GM06990 (cell line): ENCODE measurements at regions not wholly inside any gene's neighbourhood (a gene's known extent, or its start where the extent isn't known, plus 50 kb on each side); places are given as distances from the start of the nearest gene placed in this dataset.
A peak's percentile ranks its signal among the peaks of the same experiment; 100 is the strongest.

Experiments
- DNase-seq: peaks from one replicate; pipeline ENCODE4 v3.0.0-alpha.2; 2011; ENCODE audit not compliant: insufficient read length; ENCODE audit errors: extremely low read depth
- H3K27me3 ChIP-seq: replicated peaks from 2 replicates; pipeline ENCODE4 v1.6.0; 2011; ENCODE audit warnings: low read length; ENCODE audit not compliant: control insufficient read depth, insufficient read depth
- H3K36me3 ChIP-seq: 2 replicates; pipeline ENCODE4 v1.5.1; 2011; ENCODE audit warnings: low read length; ENCODE audit not compliant: control insufficient read depth, insufficient read depth
- H3K4me3 ChIP-seq: replicated peaks from 2 replicates; pipeline ENCODE4 v1.5.1; 2011; ENCODE audit warnings: low read depth, mild to moderate bottlenecking, control low read depth, low read length
- CTCF ChIP-seq: IDR thresholded peaks from 2 replicates; pipeline ENCODE4 v1.5.1; 2011; ENCODE audit warnings: low read length, control low read depth, mild to moderate bottlenecking, inconsistent platforms; ENCODE audit not compliant: insufficient read depth, poor library complexity, severe bottlenecking

- H3K4me3 ChIP-seq: no peak overlapping the region
- no peaks in the 10 kb centered on the region for H3K36me3 ChIP-seq
- no peak for DNase-seq
- no peaks in the 10 kb centered on the region for H3K27me3 ChIP-seq
- peak; percentile 49 for TF ChIP-seq CTCF
These were observed 530.3 kb upstream of the FSIP2 start for GRCh38 chr2:185208261-185208660.

GRCh38 chr2:185215497-185215896 is 523.1 kb upstream of the FSIP2 start:
- TF ChIP-seq CTCF: peak; percentile 23
- Histone ChIP-seq H3K27me3 (no peaks in the 10 kb centered on the region), H3K36me3 (no peaks in the 10 kb centered on the region), H3K4me3 (no peak overlapping the region)
- DNase-seq: no peak

GRCh38 chr2:185219981-185220380 is 518.6 kb upstream of the FSIP2 start:
- H3K27me3 ChIP-seq: no peaks in the 10 kb centered on the region
- no peak overlapping the region for H3K4me3 ChIP-seq
- H3K36me3 ChIP-seq: no peaks in the 10 kb centered on the region
- DNase-seq: no peak
- no peak for TF ChIP-seq CTCF

GRCh38 chr2:185222311-185222710 is 516.3 kb upstream of the FSIP2 start:
- no peak for TF ChIP-seq CTCF
- Histone ChIP-seq H3K36me3 (no peaks in the 10 kb centered on the region), H3K27me3 (no peaks in the 10 kb centered on the region), H3K4me3 (no peak overlapping the region)
- no peak for DNase-seq

- no peaks in the 10 kb centered on the region for H3K27me3 ChIP-seq
- DNase-seq: no peak
- H3K36me3 ChIP-seq: no peaks in the 10 kb centered on the region
- no peak overlapping the region for H3K4me3 ChIP-seq
- TF ChIP-seq CTCF: no peak
These were observed 511.2 kb upstream of the FSIP2 start for GRCh38 chr2:185227391-185227790.

GRCh38 chr2:185239491-185239890 is 499.1 kb upstream of the FSIP2 start:
- H3K36me3 ChIP-seq: no peaks in the 10 kb centered on the region
- no peak for DNase-seq
- H3K4me3 ChIP-seq: no peak overlapping the region
- no peak for TF ChIP-seq CTCF
- no peaks in the 10 kb centered on the region for H3K27me3 ChIP-seq
